ENCODE measurements at regions not wholly inside any gene's neighbourhood (a gene's known extent, or its start where the extent isn't known, plus 50 kb on each side); places are given as distances from the start of the nearest gene placed in this dataset.

- TF ChIP-seq CTCF (IDR thresholded peaks at IDR 0.05; ENCODE audit: low read depth, low read length) (no peak), MYC (IDR thresholded peaks at IDR 0.05; ENCODE audit: low read depth, low read length) (no peak), POLR2A (IDR thresholded peaks at IDR 0.05; ENCODE audit: extremely low read depth, insufficient read length) (no peak), MAX (IDR thresholded peaks at IDR 0.05; ENCODE audit: low read depth, low read length) (no peak)
These were observed 168.6 kb upstream of the UBASH3B start for GRCh38 chr11:122486793-122487495.
